IPS DF 6.9 (cell line): ENCODE measurements at regions not wholly inside any gene's neighbourhood (a gene's known extent, or its start where the extent isn't known, plus 50 kb on each side); places are given as distances from the start of the nearest gene placed in this dataset.
"Not testable (repeated sequence)": the region's sequence is repeated elsewhere in the genome, so short reads cannot be mapped to it uniquely, and the experiment has no call there.

Experiments
- DNase-seq: peaks from one replicate; pipeline ENCODE4 v3.0.0-alpha.2; 2013; ENCODE audit warnings: low read depth, low spot score
- H3K27ac ChIP-seq: one replicate; pipeline ENCODE4 v1.5.1; 2013; ENCODE audit warnings: low read length, control low read depth
- H3K27me3 ChIP-seq: 2 replicates; pipeline ENCODE4 v1.6.1; 2013; ENCODE audit warnings: mild to moderate bottlenecking, low read length; ENCODE audit not compliant: control insufficient read depth, insufficient read depth
- H3K36me3 ChIP-seq: 2 replicates; pipeline ENCODE4 v1.6.1; 2013; ENCODE audit warnings: low read length; ENCODE audit not compliant: control insufficient read depth, insufficient read depth
- H3K4me1 ChIP-seq: 2 replicates; pipeline ENCODE4 v1.6.1; 2013; ENCODE audit warnings: low read length; ENCODE audit not compliant: control insufficient read depth, insufficient read depth
- H3K4me3 ChIP-seq: 2 replicates; pipeline ENCODE4 v1.5.1; 2013; ENCODE audit warnings: mild to moderate bottlenecking, low read length
- H3K9me3 ChIP-seq: 2 replicates; pipeline ENCODE4 v1.6.1; 2013; ENCODE audit warnings: low read length, inconsistent platforms; ENCODE audit not compliant: control insufficient read depth, insufficient read depth
- WGBS: extraction: QIAGEN DNeasy Blood & Tissue Kit; methylation state at CpG from one replicate; pipeline ENCODE4 v1.1.7; 2013; ENCODE audit warnings: mixed read lengths, missing lambda C conversion rate; ENCODE audit not compliant: insufficient read length, insufficient coverage; 5-methylcytosine and 5-hydroxymethylcytosine counted together

DNA sequence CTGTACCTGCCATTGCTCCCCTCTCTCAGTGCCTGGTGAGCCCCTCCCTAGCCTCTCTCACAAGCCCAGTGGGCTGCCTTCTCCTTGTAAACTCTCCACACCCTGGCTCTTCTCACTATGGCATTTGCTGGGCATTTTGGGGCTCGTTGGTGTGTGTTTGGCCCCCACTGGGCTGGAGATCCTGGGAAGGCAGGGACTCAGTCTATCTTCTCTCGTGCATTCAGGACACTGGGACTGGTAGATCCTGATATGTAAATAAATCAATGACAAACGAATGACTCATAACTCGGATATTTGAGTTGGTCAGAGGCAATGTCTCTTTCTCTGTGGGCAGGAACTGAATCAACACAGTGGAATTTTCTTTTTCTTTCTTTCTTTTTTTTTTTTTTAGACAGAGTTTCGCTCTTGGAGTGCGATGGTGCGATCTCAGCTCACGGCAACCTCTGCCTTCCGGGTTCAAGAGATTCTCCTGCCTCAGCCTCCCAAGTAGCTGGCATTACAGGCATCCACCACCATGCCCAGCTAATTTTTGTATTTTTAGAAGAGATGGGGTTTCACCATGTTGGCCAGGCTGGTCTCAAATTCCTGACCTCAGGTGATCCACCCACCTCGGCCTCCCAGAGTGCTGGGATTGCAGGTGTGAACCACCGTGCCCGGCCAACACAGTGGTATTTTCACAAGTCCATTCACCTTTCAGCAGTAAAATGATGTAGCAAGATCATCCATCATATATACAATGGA is 144.6 kb upstream of the SPRED2 start:
- peaks cover 1% of the 10 kb centered on the region; the same call in 1 of the 2 replicates for H3K4me1 ChIP-seq
- H3K27ac ChIP-seq, result no peak overlapping the region
- H3K27me3 ChIP-seq, result no peaks in the 10 kb centered on the region
- no peak for DNase-seq
- WGBS, result no CpG with 5 or more reads among the region's 12 CpGs
- no peaks in the 10 kb centered on the region for H3K9me3 ChIP-seq
- no peak overlapping the region for H3K4me3 ChIP-seq
- no peaks in the 10 kb centered on the region for H3K36me3 ChIP-seq

DNA sequence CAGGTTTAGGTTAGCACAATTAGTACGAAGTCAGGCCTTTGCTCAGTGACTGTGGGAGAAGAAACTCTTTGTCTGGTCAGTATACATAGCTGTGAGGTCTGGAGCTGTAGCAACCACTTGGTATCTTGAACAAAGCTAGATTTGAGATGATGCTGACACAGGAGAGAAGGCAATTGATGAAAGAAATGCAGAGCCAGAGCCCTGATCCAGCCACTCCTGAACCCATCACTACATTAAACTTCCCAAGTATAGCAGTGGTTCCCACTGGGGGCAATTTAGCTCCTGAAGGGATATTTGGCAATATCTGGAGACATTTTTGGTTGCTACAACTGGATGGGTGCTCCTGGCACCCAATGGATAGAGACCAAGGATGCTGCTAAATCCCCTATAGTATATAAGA is 143.9 kb upstream of the SPRED2 start:
- peaks cover 1% of the 10 kb centered on the region; the same call in 1 of the 2 replicates for H3K4me1 ChIP-seq
- H3K36me3 ChIP-seq, result no peaks in the 10 kb centered on the region
- no peak overlapping the region for H3K4me3 ChIP-seq
- H3K27ac ChIP-seq, result no peak overlapping the region
- no CpG with 5 or more reads among the region's 1 CpG for WGBS
- no peak for DNase-seq
- no peaks in the 10 kb centered on the region for H3K27me3 ChIP-seq
- no peaks in the 10 kb centered on the region for H3K9me3 ChIP-seq

DNA sequence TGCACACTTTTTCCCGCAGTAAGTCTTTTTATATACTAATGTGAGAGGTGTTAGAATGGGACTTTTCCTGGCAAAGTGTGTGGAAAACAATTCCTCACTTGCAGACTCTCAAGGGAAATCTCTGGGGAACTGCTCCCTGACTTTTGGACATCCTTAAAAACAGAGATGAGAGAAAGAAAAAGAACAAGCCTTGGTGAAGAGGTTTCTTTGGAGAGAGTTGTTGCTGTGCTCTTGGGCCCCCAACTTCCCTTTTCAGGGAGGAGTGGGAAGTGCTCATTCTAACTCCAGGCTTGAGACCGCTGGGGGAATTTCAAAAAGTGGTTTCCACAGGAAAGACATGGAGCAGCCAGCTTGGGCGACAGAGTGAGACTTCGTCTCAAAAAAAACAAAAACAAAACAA is 142.6 kb upstream of the SPRED2 start:
- no CpG with 5 or more reads among the region's 4 CpGs for WGBS
- no peak overlapping the region for H3K27ac ChIP-seq
- H3K4me3 ChIP-seq, result no peak overlapping the region
- no peak for DNase-seq
- H3K4me1 ChIP-seq, result peaks cover 1% of the 10 kb centered on the region; the same call in 1 of the 2 replicates
- no peaks in the 10 kb centered on the region for H3K9me3 ChIP-seq
- H3K27me3 ChIP-seq, result no peaks in the 10 kb centered on the region
- H3K36me3 ChIP-seq, result no peaks in the 10 kb centered on the region

DNA sequence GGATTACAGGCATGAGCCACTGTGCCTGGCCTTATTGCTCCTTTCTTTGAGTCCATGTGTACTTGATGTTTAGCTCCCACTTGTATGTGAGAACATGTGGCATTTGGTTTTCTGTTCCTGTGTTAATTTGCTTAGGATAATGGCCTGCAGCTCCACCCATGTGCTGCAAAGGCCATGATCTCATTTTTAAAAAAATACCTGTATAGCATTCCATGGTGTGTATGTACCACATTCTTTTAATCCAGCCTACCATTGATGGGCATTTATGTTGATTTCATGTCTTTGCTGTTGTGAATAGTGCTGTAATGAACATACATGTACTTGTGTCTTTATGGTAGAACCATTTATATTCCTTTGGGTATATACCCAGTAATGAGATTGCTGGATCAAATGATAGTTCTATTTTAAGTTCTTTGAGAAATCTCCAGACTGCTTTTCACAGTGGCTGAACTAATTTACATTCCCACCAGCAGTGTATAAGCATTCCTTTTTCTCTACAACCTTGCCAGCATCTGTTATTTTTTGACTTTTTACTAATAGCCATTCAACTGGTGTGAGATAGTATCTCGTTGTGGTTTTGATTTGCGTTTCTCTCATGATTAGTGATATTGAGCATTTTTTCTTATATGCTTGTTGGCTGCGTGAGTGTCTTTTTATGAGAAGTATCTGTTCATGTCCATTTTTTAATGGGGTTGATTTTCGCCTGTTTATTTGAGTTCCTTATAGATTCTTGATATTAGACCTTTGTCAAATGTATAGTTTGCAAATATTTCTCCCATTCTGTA is 136.4 kb upstream of the SPRED2 start:
- not testable (repeated sequence) for H3K36me3 ChIP-seq, H3K27ac ChIP-seq, DNase-seq, H3K9me3 ChIP-seq, H3K4me1 ChIP-seq, H3K4me3 ChIP-seq, H3K27me3 ChIP-seq
- no CpG with 5 or more reads among the region's 4 CpGs for WGBS

DNA sequence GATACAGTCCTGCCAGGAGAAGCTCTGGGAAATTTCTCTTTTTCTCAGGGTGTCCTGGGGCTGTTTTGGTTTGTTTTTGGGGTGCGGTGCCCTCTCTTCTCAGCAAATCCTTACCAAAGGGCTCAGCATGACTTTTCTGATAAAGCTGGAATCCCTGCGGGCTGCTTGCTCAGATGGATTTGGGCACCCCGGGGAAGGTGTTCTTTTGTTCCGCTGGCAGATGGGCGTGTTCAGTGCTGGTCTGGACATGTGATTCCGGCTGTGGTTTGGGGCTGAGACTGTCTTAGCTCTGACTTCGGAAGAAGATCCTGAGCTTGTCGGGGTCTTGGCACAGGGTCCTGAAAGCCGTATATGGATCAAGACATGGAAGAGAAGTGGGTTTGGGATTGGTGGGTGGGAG is 134.2 kb upstream of the SPRED2 start:
- no peak for DNase-seq
- no CpG with 5 or more reads among the region's 9 CpGs for WGBS
- no peaks in the 10 kb centered on the region for H3K4me1 ChIP-seq

DNA sequence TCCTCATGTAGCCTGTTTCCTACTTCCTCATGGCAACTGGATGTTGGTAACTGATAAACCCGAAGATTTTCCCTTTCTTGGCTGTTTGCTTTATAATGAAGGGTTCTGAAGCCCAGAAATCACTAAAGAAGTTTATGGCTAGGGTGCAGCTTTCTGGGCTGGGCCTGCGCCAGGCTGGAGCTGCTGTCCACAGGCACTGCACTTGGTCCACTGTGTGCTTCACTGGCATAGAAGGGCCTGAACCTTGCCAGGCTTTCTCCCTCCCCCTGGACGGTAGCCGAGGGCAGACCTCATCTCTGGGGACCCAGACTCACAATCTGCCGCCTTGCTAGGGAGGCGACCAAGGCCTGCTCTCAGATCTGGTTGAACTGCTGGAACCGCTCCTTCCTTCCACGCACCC is 133.3 kb upstream of the SPRED2 start:
- WGBS, result no CpG with 5 or more reads among the region's 8 CpGs
- Histone ChIP-seq H3K4me3 (no peak overlapping the region), H3K9me3 (no peaks in the 10 kb centered on the region), H3K27ac (no peak overlapping the region), H3K27me3 (no peaks in the 10 kb centered on the region), H3K36me3 (no peaks in the 10 kb centered on the region), H3K4me1 (no peaks in the 10 kb centered on the region)
- DNase-seq, result no peak

More for the DNA sequence above, 134.2 kb upstream of the SPRED2 start:
- Histone ChIP-seq H3K4me3 (no peak overlapping the region), H3K27ac (no peak overlapping the region), H3K36me3 (no peaks in the 10 kb centered on the region), H3K27me3 (no peaks in the 10 kb centered on the region), H3K9me3 (no peaks in the 10 kb centered on the region)

DNA sequence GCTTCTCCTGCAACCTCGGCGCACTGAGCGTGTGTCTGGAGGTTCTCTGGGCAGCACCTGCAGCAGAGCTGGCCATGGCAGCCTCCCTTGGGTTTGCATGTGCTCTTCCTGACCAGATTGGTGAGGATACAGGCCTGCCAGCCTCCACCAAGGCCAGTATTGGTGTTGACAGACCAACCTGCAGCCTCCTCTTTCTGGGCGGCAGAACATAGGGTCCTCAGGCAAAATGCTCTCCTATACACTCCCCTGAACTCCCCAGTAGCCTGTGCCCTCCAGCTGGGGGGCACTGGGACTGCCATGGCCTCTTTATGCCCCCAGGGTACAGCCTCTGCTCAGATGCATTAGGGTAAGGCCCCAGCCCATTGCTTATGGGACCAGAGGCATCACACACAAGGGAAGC is 131.9 kb upstream of the SPRED2 start:
- no CpG with 5 or more reads among the region's 4 CpGs for WGBS
- no peak for DNase-seq
- no peaks in the 10 kb centered on the region for H3K36me3 ChIP-seq
- H3K4me1 ChIP-seq, result 0 out of 2 replicates have a peak, but pooled peaks cover under 1% of the 10 kb centered on the region
- no peaks in the 10 kb centered on the region for H3K27me3 ChIP-seq
- H3K4me3 ChIP-seq, result no peak overlapping the region
- no peak overlapping the region for H3K27ac ChIP-seq
- no peaks in the 10 kb centered on the region for H3K9me3 ChIP-seq

DNA sequence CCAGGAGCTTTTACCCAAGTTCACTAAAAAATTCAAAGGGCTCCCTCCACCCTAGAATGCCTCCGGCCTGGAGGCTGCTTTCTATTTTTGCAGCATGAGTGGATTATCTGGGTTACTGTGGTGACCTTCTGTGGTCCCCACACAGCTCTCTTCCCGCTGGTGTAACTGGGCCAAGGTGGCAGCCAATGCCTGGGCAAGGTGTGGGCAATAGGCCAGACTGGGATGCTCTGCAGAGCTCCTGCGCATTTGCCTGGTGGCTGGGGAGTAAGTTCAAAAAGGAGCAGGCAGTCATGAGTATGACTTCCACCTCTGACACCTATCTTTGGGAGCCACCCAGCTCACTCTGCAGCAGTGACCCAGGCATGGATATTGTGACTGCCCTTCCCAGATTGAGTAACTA is 130.5 kb upstream of the SPRED2 start:
- Histone ChIP-seq H3K4me1 (peaks cover 2% of the 10 kb centered on the region; the same call in 1 of the 2 replicates), H3K27ac (no peak overlapping the region), H3K36me3 (no peaks in the 10 kb centered on the region), H3K27me3 (no peaks in the 10 kb centered on the region), H3K4me3 (no peak overlapping the region), H3K9me3 (no peaks in the 10 kb centered on the region)
- no peak for DNase-seq
- no CpG with 5 or more reads among the region's 3 CpGs for WGBS

DNA sequence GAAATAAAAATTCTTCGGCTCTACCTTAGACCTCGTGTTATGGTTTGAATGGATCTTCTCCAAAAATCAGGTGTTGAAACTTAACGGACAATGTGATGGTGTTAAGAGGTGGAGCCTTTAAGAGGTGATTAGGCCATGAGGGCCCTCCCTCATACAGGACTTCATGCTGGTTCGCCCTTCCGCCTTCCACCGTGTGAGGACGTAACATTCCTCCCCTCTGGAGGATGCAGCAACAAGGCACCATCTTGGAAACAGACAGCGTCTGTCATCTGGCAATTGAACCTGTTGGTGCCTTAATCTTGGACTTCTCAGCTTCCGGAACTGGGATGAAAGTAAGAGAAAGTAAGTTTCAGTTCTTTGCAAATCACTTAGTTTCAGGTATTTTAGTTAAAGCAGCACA is 126.3 kb upstream of the SPRED2 start:
- Histone ChIP-seq H3K27ac (no peak overlapping the region), H3K9me3 (no peaks in the 10 kb centered on the region), H3K4me1 (peaks cover 4% of the 10 kb centered on the region; the same call in 1 of the 2 replicates), H3K36me3 (no peaks in the 10 kb centered on the region), H3K27me3 (no peaks in the 10 kb centered on the region), H3K4me3 (no peak overlapping the region)
- WGBS, result no CpG with 5 or more reads among the region's 9 CpGs
- DNase-seq, result no peak

DNA sequence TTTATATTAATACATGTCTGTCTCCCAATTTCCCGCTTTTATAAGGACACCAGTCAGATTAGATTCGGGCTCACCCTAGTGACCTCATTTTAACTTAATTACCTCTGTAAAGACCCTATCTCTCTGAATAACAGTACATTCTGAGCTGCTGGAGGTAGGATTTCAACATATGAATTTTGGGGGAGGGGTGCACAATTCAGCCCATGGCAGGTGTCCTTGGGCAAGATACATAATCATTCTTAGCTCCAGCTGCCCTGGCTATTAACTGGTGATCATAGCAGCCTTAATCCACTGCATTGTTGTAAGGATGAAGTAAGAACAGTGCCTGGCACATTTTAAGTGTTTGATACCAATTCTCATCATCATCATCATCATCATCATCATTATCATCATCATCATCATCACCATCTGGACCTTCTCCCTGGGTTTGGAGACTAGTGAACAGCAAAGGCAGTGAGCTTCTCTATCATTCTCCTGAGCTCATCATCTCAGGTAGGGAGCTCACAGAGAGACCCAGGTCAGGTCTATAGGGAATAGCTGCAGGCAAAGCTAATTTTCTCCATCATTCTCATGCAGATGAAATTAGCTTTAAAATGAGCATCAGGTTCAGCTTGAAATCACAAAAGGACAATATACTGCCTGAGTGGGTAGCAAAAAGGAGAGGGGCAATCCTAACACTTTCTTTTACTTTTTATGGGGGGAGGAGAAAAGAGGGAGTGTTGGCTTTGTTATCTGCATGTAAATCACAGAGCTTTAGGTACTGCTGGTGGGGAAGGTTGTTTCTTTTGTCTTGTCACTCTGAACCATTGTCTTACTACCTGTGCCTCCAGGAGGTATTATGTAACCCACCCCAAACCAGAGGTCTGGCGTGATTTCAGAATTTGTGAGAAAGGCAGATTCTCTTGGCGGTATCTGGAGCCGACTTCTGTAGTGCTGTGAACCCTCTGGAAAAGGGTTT is 125.5 kb upstream of the SPRED2 start:
- no peaks in the 10 kb centered on the region for H3K36me3 ChIP-seq
- no peak for DNase-seq
- H3K27ac ChIP-seq, result no peak overlapping the region
- no peaks in the 10 kb centered on the region for H3K9me3 ChIP-seq
- no peaks in the 10 kb centered on the region for H3K27me3 ChIP-seq
- no CpG with 5 or more reads among the region's 5 CpGs for WGBS
- peaks cover 4% of the 10 kb centered on the region; the same call in 1 of the 2 replicates for H3K4me1 ChIP-seq
- no peak overlapping the region for H3K4me3 ChIP-seq
